Liver (tissue), 8 donors: ENCODE measurements at regions not wholly inside any gene's neighbourhood (a gene's known extent, or its start where the extent isn't known, plus 50 kb on each side); places are given as distances from the start of the nearest gene placed in this dataset.

Source experiments
- DNase-seq: peaks from one replicate; pipeline ENCODE4 v3.0.0-alpha.2; 2017; ENCODE audit warnings: low spot score
- H3K27ac ChIP-seq, 2 donors: one replicate each; pipeline ENCODE4 v1.7.0; 2013; ENCODE audit warnings: inconsistent platforms in 2 of 2, low read length in 2 of 2, control low read depth in 1 of 2, low read depth in 1 of 2, mild to moderate bottlenecking in 1 of 2
- H3K27me3 ChIP-seq, 4 donors: one replicate each; pipeline versions ENCODE4 v1.6.1 to v1.7.0; 2013; ENCODE audit warnings: low read length in 3 of 4, inconsistent platforms in 1 of 4, mild to moderate bottlenecking in 1 of 4, moderate library complexity in 1 of 4; ENCODE audit not compliant: control insufficient read depth in 4 of 4, insufficient read depth in 4 of 4
- H3K36me3 ChIP-seq, 4 donors: one replicate each; pipeline versions ENCODE4 v1.6.1 to v1.7.0; 2013; ENCODE audit warnings: low read length in 3 of 4, mild to moderate bottlenecking in 3 of 4, low read depth in 1 of 4, moderate library complexity in 1 of 4; ENCODE audit not compliant: control insufficient read depth in 4 of 4, insufficient read depth in 3 of 4
- H3K4me1 ChIP-seq, 4 donors: one replicate each; pipeline versions ENCODE4 v1.6.1 to v1.7.0; 2013; ENCODE audit warnings: low read length in 3 of 4, mild to moderate bottlenecking in 3 of 4, moderate library complexity in 1 of 4; ENCODE audit not compliant: control insufficient read depth in 4 of 4, insufficient read depth in 4 of 4
- H3K4me3 ChIP-seq, 3 donors: one replicate each; pipeline versions ENCODE4 v1.6.1 to v1.7.0; 2013; ENCODE audit warnings: low read length in 3 of 3, control low read depth in 1 of 3, low read depth in 1 of 3, mild to moderate bottlenecking in 1 of 3
- H3K9ac ChIP-seq, 2 donors: one replicate each; pipeline ENCODE4 v1.7.0; 2013; ENCODE audit warnings: low read length in 2 of 2, mild to moderate bottlenecking in 2 of 2, moderate library complexity in 2 of 2, control low read depth in 1 of 2, low read depth in 1 of 2
- H3K9me3 ChIP-seq, 4 donors: one replicate each; pipeline versions ENCODE4 v1.6.1 to v1.7.0; 2013; ENCODE audit warnings: low read length in 3 of 4; ENCODE audit not compliant: control insufficient read depth in 4 of 4
- EGR1 ChIP-seq, 2 donors: IDR thresholded peaks; 2 replicates each; pipeline ENCODE4 v1.6.1; 2016 to 2018; ENCODE audit warnings: antibody characterized with exemption in 2 of 2, low read depth in 2 of 2
- FOXA1 ChIP-seq: IDR thresholded peaks from 2 replicates; pipeline ENCODE4 v1.6.1; 2016; ENCODE audit warnings: antibody characterized with exemption
- FOXA2 ChIP-seq: IDR thresholded peaks from 2 replicates; pipeline ENCODE4 v1.6.1; 2016; ENCODE audit warnings: antibody characterized with exemption
- GABPA ChIP-seq, 2 donors: IDR thresholded peaks in 1 of 2; conservative IDR thresholded peaks in 1 of 2; 2 replicates each; pipeline ENCODE4 v1.6.1; 2016; ENCODE audit warnings: antibody characterized with exemption in 2 of 2, mild to moderate bottlenecking in 1 of 2, moderate library complexity in 1 of 2
- HNF4A ChIP-seq, 2 donors: conservative IDR thresholded peaks; 2 replicates each; pipeline ENCODE4 v1.6.1; 2016; ENCODE audit warnings: antibody characterized with exemption in 2 of 2, mild to moderate bottlenecking in 2 of 2
- HNF4G ChIP-seq: IDR thresholded peaks from 2 replicates; pipeline ENCODE4 v1.6.1; 2016; ENCODE audit warnings: antibody characterized with exemption
- JUND ChIP-seq, 2 donors: IDR thresholded peaks; 2 replicates each; pipeline ENCODE4 v1.6.1; 2016; ENCODE audit warnings: antibody characterized with exemption in 2 of 2
- NR2F2 ChIP-seq: IDR thresholded peaks from 2 replicates; pipeline ENCODE4 v1.6.1; 2016; ENCODE audit warnings: antibody characterized with exemption
- RAD21 ChIP-seq, 2 donors: IDR thresholded peaks; 2 replicates each; pipeline ENCODE4 v1.6.1; 2016; ENCODE audit warnings: antibody characterized with exemption in 2 of 2, mild to moderate bottlenecking in 2 of 2
- RXRA ChIP-seq, 2 donors: IDR thresholded peaks; 2 replicates each; pipeline ENCODE4 v1.6.1; 2017 to 2018; ENCODE audit warnings: antibody characterized with exemption in 2 of 2, mild to moderate bottlenecking in 1 of 2
- SP1 ChIP-seq: IDR thresholded peaks from 2 replicates; pipeline ENCODE4 v1.6.1; 2018; ENCODE audit warnings: antibody characterized with exemption, mild to moderate bottlenecking
- TAF1 ChIP-seq: conservative IDR thresholded peaks from 2 replicates; pipeline ENCODE4 v1.6.1; 2016; ENCODE audit warnings: antibody characterized with exemption, mild to moderate bottlenecking
- YY1 ChIP-seq: IDR thresholded peaks from 2 replicates; pipeline ENCODE4 v1.6.1; 2016; ENCODE audit warnings: antibody characterized with exemption, mild to moderate bottlenecking
- WGBS: extraction: QIAGEN DNeasy Blood & Tissue Kit; methylation state at CpG from one replicate; pipeline ENCODE4 v1.1.7; 2013; 5-methylcytosine and 5-hydroxymethylcytosine counted together
- TF ChIP-seq, protein P1 (sequence below): fragments of 150-350 bp; IDR thresholded peaks from 2 replicates; pipeline ENCODE4 v1.5.1; 2017; ENCODE audit warnings: improper control_type of control experiment, low read depth, low read length; ENCODE audit not compliant: missing input control
- TF ChIP-seq, protein P2 (sequence below): IDR thresholded peaks from 2 replicates; pipeline ENCODE4 v1.6.1; 2016; ENCODE audit warnings: antibody characterized with exemption
- TF ChIP-seq, protein P3 (sequence below): IDR thresholded peaks from 2 replicates; pipeline ENCODE4 v1.6.1; 2016; ENCODE audit warnings: antibody characterized with exemption
- TF ChIP-seq, protein P4 (sequence below): IDR thresholded peaks from 2 replicates; pipeline ENCODE4 v1.6.1; 2016; ENCODE audit warnings: antibody characterized with exemption
- TF ChIP-seq, protein P5 (sequence below): IDR thresholded peaks from 2 replicates; pipeline ENCODE4 v1.6.1; 2016; ENCODE audit warnings: antibody characterized with exemption, mild to moderate bottlenecking
- donor health status: healthy.
- donor health status: healthy.
- donor health status: healthy.
- donor health status: healthy.
- donor health status: healthy.

DNA sequence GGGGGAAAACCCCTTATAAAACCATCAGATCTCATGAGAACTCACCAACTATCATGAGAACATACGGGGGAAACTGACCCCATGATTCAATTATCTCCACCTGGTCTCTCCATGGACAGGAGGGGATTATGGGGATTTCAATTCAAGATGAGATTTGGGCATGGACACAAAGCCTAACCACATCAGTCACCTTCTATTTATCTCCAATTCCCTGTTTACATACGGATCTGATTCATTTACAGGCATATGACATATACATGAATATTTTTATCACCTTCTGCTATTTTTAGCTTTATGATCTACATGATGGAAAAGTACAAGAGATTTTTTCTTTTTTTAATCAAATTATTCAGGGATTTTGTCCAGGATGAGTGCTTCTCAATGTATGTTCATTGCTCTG lies 944.5 kb downstream of the REEP3 start (continued):
- TF ChIP-seq, protein P1, sequence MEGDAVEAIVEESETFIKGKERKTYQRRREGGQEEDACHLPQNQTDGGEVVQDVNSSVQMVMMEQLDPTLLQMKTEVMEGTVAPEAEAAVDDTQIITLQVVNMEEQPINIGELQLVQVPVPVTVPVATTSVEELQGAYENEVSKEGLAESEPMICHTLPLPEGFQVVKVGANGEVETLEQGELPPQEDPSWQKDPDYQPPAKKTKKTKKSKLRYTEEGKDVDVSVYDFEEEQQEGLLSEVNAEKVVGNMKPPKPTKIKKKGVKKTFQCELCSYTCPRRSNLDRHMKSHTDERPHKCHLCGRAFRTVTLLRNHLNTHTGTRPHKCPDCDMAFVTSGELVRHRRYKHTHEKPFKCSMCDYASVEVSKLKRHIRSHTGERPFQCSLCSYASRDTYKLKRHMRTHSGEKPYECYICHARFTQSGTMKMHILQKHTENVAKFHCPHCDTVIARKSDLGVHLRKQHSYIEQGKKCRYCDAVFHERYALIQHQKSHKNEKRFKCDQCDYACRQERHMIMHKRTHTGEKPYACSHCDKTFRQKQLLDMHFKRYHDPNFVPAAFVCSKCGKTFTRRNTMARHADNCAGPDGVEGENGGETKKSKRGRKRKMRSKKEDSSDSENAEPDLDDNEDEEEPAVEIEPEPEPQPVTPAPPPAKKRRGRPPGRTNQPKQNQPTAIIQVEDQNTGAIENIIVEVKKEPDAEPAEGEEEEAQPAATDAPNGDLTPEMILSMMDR = no peak
- no peak for TF ChIP-seq GABPA (IDR thresholded peaks at IDR 0.05 in 1 of 2, conservative IDR thresholded peaks at IDR 0.05 in 1 of 2)

DNA sequence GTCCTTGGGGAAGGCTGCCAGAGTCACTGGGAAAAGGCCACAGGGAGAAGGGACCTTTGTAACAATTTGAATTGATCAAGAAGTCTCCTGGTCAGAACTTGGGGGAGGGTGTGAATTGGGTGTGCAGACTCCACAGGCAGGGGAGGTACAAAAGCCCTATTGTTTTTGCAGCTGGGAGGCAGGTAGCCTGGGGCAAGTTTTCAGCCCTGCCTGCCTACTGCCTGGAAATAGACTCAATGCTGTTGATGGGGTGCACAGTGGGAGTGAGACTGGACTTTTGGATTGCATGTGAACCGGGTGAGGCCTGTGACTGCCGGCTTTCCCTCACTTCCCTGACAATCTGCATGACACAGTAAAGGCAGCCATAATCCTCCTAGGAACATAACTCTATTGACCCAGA lies 947.0 kb downstream of the REEP3 start:
- H3K9ac ChIP-seq = no peak overlapping the region
- DNase-seq = no peak
- no peaks in the 10 kb centered on the region for H3K4me1 ChIP-seq
- TF ChIP-seq EGR1 (IDR thresholded peaks at IDR 0.05; ENCODE audit: low read depth in 2 of 2) (no peak), HNF4A (conservative IDR thresholded peaks at IDR 0.05) (no peak), JUND (IDR thresholded peaks at IDR 0.05) (no peak), FOXA2 (no peak), GABPA (IDR thresholded peaks at IDR 0.05 in 1 of 2, conservative IDR thresholded peaks at IDR 0.05 in 1 of 2) (no peak), RXRA (IDR thresholded peaks at IDR 0.05) (no peak), SP1 (no peak)
- TF ChIP-seq, protein P2, sequence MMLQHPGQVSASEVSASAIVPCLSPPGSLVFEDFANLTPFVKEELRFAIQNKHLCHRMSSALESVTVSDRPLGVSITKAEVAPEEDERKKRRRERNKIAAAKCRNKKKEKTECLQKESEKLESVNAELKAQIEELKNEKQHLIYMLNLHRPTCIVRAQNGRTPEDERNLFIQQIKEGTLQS = no peak
- H3K27me3 ChIP-seq = no peaks in the 10 kb centered on the region
- no peaks in the 10 kb centered on the region for H3K36me3 ChIP-seq
- H3K4me3 ChIP-seq = no peak overlapping the region
- no peak overlapping the region for H3K27ac ChIP-seq
- 86% methylated on average over 2 of the region's 2 CpGs for WGBS
- peaks cover 0 to 5% (median 2%) of the 10 kb centered on the region in 4 donors for H3K9me3 ChIP-seq

DNA sequence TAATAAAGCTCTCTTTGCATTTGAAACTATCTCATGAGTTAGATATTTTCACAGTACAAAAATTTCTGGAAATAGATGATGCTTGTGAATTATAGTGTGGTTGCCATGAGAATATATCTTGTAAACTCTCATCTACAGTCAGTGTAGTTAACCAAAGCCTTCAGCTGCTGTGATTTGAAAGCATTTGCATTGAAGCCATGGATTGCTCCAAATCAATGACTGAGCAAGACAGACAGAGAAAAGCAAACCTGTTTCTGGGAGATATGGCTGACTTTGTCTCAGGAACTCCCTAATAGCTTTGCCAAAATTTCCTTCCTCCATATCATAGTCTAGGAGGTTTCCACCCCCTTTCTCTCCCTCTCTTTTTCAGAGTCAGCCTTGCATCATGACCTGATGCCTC lies 955.3 kb downstream of the REEP3 start:
- DNase-seq = no peak
- peaks cover 0 to 4% (median 0%) of the 10 kb centered on the region in 4 donors for H3K9me3 ChIP-seq
- no peaks in the 10 kb centered on the region for H3K36me3 ChIP-seq
- no peak overlapping the region for H3K9ac ChIP-seq
- no peak overlapping the region for H3K27ac ChIP-seq
- no peak overlapping the region for H3K4me3 ChIP-seq
- H3K4me1 ChIP-seq = no peaks in the 10 kb centered on the region
- TF ChIP-seq, protein P2 = no peak
- TF ChIP-seq, protein P3, sequence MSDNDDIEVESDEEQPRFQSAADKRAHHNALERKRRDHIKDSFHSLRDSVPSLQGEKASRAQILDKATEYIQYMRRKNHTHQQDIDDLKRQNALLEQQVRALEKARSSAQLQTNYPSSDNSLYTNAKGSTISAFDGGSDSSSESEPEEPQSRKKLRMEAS = no peak
- TF ChIP-seq, protein P1 = no peak
- TF ChIP-seq, protein P4, sequence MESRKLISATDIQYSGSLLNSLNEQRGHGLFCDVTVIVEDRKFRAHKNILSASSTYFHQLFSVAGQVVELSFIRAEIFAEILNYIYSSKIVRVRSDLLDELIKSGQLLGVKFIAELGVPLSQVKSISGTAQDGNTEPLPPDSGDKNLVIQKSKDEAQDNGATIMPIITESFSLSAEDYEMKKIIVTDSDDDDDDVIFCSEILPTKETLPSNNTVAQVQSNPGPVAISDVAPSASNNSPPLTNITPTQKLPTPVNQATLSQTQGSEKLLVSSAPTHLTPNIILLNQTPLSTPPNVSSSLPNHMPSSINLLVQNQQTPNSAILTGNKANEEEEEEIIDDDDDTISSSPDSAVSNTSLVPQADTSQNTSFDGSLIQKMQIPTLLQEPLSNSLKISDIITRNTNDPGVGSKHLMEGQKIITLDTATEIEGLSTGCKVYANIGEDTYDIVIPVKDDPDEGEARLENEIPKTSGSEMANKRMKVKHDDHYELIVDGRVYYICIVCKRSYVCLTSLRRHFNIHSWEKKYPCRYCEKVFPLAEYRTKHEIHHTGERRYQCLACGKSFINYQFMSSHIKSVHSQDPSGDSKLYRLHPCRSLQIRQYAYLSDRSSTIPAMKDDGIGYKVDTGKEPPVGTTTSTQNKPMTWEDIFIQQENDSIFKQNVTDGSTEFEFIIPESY = no peak
- TF ChIP-seq HNF4A (conservative IDR thresholded peaks at IDR 0.05) = no peak
- TF ChIP-seq FOXA1 = no peak
- no peak for TF ChIP-seq JUND (IDR thresholded peaks at IDR 0.05)
- no peak for TF ChIP-seq GABPA (IDR thresholded peaks at IDR 0.05 in 1 of 2, conservative IDR thresholded peaks at IDR 0.05 in 1 of 2)
- TF ChIP-seq RAD21 (IDR thresholded peaks at IDR 0.05) = no peak
- TF ChIP-seq RXRA (IDR thresholded peaks at IDR 0.05) = no peak
- TF ChIP-seq NR2F2 = no peak
- TF ChIP-seq SP1 = no peak
- no peak for TF ChIP-seq YY1
- TF ChIP-seq, protein P5, sequence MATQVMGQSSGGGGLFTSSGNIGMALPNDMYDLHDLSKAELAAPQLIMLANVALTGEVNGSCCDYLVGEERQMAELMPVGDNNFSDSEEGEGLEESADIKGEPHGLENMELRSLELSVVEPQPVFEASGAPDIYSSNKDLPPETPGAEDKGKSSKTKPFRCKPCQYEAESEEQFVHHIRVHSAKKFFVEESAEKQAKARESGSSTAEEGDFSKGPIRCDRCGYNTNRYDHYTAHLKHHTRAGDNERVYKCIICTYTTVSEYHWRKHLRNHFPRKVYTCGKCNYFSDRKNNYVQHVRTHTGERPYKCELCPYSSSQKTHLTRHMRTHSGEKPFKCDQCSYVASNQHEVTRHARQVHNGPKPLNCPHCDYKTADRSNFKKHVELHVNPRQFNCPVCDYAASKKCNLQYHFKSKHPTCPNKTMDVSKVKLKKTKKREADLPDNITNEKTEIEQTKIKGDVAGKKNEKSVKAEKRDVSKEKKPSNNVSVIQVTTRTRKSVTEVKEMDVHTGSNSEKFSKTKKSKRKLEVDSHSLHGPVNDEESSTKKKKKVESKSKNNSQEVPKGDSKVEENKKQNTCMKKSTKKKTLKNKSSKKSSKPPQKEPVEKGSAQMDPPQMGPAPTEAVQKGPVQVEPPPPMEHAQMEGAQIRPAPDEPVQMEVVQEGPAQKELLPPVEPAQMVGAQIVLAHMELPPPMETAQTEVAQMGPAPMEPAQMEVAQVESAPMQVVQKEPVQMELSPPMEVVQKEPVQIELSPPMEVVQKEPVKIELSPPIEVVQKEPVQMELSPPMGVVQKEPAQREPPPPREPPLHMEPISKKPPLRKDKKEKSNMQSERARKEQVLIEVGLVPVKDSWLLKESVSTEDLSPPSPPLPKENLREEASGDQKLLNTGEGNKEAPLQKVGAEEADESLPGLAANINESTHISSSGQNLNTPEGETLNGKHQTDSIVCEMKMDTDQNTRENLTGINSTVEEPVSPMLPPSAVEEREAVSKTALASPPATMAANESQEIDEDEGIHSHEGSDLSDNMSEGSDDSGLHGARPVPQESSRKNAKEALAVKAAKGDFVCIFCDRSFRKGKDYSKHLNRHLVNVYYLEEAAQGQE = no peak
- no peak for TF ChIP-seq EGR1 (IDR thresholded peaks at IDR 0.05; ENCODE audit: low read depth in 2 of 2)
- TF ChIP-seq FOXA2 = no peak
- TF ChIP-seq TAF1 = no peak
- no peak for TF ChIP-seq HNF4G
- no peaks in the 10 kb centered on the region for H3K27me3 ChIP-seq
